B cell (primary cell): ENCODE measurements at regions not wholly inside any gene's neighbourhood (a gene's known extent, or its start where the extent isn't known, plus 50 kb on each side); places are given as distances from the start of the nearest gene placed in this dataset.

Source experiments
- ATAC-seq: fragments of 200-7000 bp; cut with Tn5 transposase; one replicate; pipeline ENCODE4 v1.10.0; 2021; ENCODE audit warnings: low read depth, mild to moderate bottlenecking, moderate number of reproducible peaks, moderate library complexity
- CTCF ChIA-PET: fragments of 350-600 bp; sonication (Branson Sonifier 250); formaldehyde crosslinking; loops from one replicate; lab custom pipeline; 2021; ENCODE audit warnings: antibody characterized with exemption, inconsistent platforms; lab: Charles Lee
- POLR2A ChIA-PET: fragments of 350-600 bp; sonication (Branson Sonifier 250); formaldehyde crosslinking; loops from one replicate; lab custom pipeline; 2021; ENCODE audit warnings: antibody characterized with exemption; lab: Charles Lee
- DNase-seq: peaks from one replicate; pipeline ENCODE4 v3.0.0; 2013
- H2AFZ ChIP-seq: 2 replicates; pipeline ENCODE4 v1.6.1; 2012; ENCODE audit warnings: mild to moderate bottlenecking, low read depth, low read length; ENCODE audit not compliant: insufficient read depth, poor library complexity, severe bottlenecking
- H3K27ac ChIP-seq, 2 donors: 1 replicate in 1 of 2; 2 replicates in 1 of 2; pipeline ENCODE4 v1.5.1; 2012 to 2013; ENCODE audit warnings: low read length in 2 of 2, mild to moderate bottlenecking in 2 of 2, moderate library complexity in 1 of 2
- H3K27me3 ChIP-seq, 4 experiments: fragments of 200-600 bp in 1 of 4; sonication (generic) in 1 of 4; replicated peaks in 1 of 4; 1 replicate in 2 of 4; 2 replicates in 2 of 4; pipeline versions ENCODE4 v1.6.1 to v1.7.0; 2013 to 2016; ENCODE audit warnings: low read length in 3 of 4, mild to moderate bottlenecking in 2 of 4, mixed read lengths in 1 of 4, moderate library complexity in 1 of 4; ENCODE audit not compliant: insufficient read depth in 4 of 4, control insufficient read depth in 3 of 4; ENCODE audit errors: control extremely low read depth in 1 of 4
- H3K36me3 ChIP-seq, 2 experiments: replicated peaks in 1 of 2; 1 replicate in 1 of 2; 2 replicates in 1 of 2; pipeline versions ENCODE4 v1.6.1 to v1.7.1; 2013; ENCODE audit warnings: low read length in 1 of 2; ENCODE audit not compliant: insufficient read depth in 2 of 2, control insufficient read depth in 1 of 2; ENCODE audit errors: control extremely low read depth in 1 of 2, extremely low read depth in 1 of 2
- H3K4me1 ChIP-seq, 2 donors: fragments of 200-600 bp in 1 of 2; sonication (generic) in 1 of 2; 1 replicate in 1 of 2; 2 replicates in 1 of 2; pipeline versions ENCODE4 v1.5.1 to v1.6.1; 2013 to 2017; ENCODE audit warnings: low read length in 2 of 2; ENCODE audit not compliant: control insufficient read depth in 2 of 2, insufficient read depth in 2 of 2
- H3K4me2 ChIP-seq: replicated peaks from 2 replicates; pipeline ENCODE3; 2012; ENCODE audit warnings: mild to moderate bottlenecking, low read depth, low read length; ENCODE audit not compliant: poor library complexity, severe bottlenecking
- H3K4me3 ChIP-seq, 5 experiments: fragments of 200-600 bp in 1 of 5; sonication (generic) in 1 of 5; 1 replicate in 3 of 5; 2 replicates in 2 of 5; pipeline versions ENCODE4 v1.5.1 to v1.7.0; 2011 to 2016; ENCODE audit warnings: low read length in 4 of 5, mild to moderate bottlenecking in 4 of 5, low read depth in 2 of 5, control low read depth in 1 of 5, moderate library complexity in 1 of 5; ENCODE audit not compliant: insufficient read depth in 1 of 5; ENCODE audit errors: control extremely low read depth in 1 of 5, extremely low read depth in 1 of 5
- H3K79me2 ChIP-seq: fragments of 200-600 bp; sonication (generic); one replicate; pipeline ENCODE4 v1.6.0; 2016; ENCODE audit warnings: low read length; ENCODE audit not compliant: control insufficient read depth, insufficient read depth
- H3K9ac ChIP-seq: fragments of 200-600 bp; sonication (generic); 2 replicates; pipeline ENCODE4 v1.6.1; 2017; ENCODE audit warnings: mild to moderate bottlenecking, low read length, moderate library complexity
- H3K9me3 ChIP-seq, 3 donors: one replicate each; pipeline versions ENCODE4 v1.6.1 to v1.7.1; 2013; ENCODE audit warnings: low read length in 2 of 3; ENCODE audit not compliant: control insufficient read depth in 2 of 3, insufficient read depth in 1 of 3; ENCODE audit errors: control extremely low read depth in 1 of 3
- H4K20me1 ChIP-seq: 2 replicates; pipeline ENCODE4 v1.6.0; 2012; ENCODE audit warnings: mild to moderate bottlenecking, low read length; ENCODE audit not compliant: insufficient read depth, control insufficient read depth, poor library complexity, severe bottlenecking
- H3K27ac Mint-ChIP-seq: one replicate; pipeline ENCODE4 v1.8.0; 2021; ENCODE audit warnings: mixed read lengths
- H3K27me3 Mint-ChIP-seq: one replicate; pipeline ENCODE4 v1.8.0; 2021; ENCODE audit warnings: mixed read lengths
- H3K4me1 Mint-ChIP-seq: one replicate; pipeline ENCODE4 v1.8.0; 2021; ENCODE audit warnings: mixed read lengths
- H3K4me3 Mint-ChIP-seq: one replicate; pipeline ENCODE4 v1.8.0; 2021; ENCODE audit warnings: mixed read lengths
- H3K9me3 Mint-ChIP-seq: one replicate; pipeline ENCODE4 v1.8.0; 2022; ENCODE audit warnings: mixed read lengths; ENCODE audit not compliant: insufficient read depth
- CTCF ChIP-seq: fragments of 200-600 bp; IDR thresholded peaks from one replicate; pipeline ENCODE4 v1.8.0; 2022; ENCODE audit warnings: antibody characterized with exemption, mild to moderate bottlenecking
- EZH2 ChIP-seq: IDR thresholded peaks from 2 replicates; pipeline ENCODE4 v1.6.1; 2012; ENCODE audit warnings: borderline replicate concordance, low read depth, mild to moderate bottlenecking, moderate library complexity, low read length; ENCODE audit not compliant: insufficient read depth, poor library complexity, severe bottlenecking
- WGBS: methylation state at CpG from one replicate; pipeline ENCODE4 v1.1.5; 2013; ENCODE audit warnings: missing lambda C conversion rate; ENCODE audit not compliant: insufficient coverage; 5-methylcytosine and 5-hydroxymethylcytosine counted together
- intact Hi-C: fragments of 100-400 bp; cut with micrococcal nuclease; formaldehyde crosslinking; loops from one replicate; pipeline ENCODE4 v1.10.0; 2022

- H3K9me3 ChIP-seq, result no peaks in the 10 kb centered on the region
- TF ChIP-seq EZH2 (no peak), CTCF (no peak)
- no peaks in the 10 kb centered on the region for H3K27me3 ChIP-seq
- no peak overlapping the region for H3K4me3 ChIP-seq
- H3K4me3 Mint-ChIP-seq, result no peak overlapping the region
- H3K27me3 Mint-ChIP-seq, result peaks cover 14% of the 10 kb centered on the region
- no peaks in the 10 kb centered on the region for H3K4me1 Mint-ChIP-seq
- H3K79me2 ChIP-seq, result no peaks in the 10 kb centered on the region
- H3K27ac Mint-ChIP-seq, result no peak overlapping the region
- no peak overlapping the region for H2AFZ ChIP-seq
- no peak overlapping the region for H3K27ac ChIP-seq
- CTCF ChIA-PET, result no interaction called here
- no peaks in the 10 kb centered on the region for H4K20me1 ChIP-seq
- H3K9me3 Mint-ChIP-seq, result no peaks in the 10 kb centered on the region
- no peak overlapping the region for H3K4me2 ChIP-seq
- H3K4me1 ChIP-seq, result no peaks in the 10 kb centered on the region
- no peak overlapping the region for H3K9ac ChIP-seq
- 92% methylated on average over 3 of the region's 5 CpGs for WGBS
- DNase-seq (no peak), ATAC-seq (no peak)
- POLR2A ChIA-PET, result no interaction called here
- intact Hi-C loops, result no loop called here
- no peaks in the 10 kb centered on the region for H3K36me3 ChIP-seq
Observed at GRCh38 chr5:79850941-79851340, 140.1 kb downstream of the MTX3 start.

DNA sequence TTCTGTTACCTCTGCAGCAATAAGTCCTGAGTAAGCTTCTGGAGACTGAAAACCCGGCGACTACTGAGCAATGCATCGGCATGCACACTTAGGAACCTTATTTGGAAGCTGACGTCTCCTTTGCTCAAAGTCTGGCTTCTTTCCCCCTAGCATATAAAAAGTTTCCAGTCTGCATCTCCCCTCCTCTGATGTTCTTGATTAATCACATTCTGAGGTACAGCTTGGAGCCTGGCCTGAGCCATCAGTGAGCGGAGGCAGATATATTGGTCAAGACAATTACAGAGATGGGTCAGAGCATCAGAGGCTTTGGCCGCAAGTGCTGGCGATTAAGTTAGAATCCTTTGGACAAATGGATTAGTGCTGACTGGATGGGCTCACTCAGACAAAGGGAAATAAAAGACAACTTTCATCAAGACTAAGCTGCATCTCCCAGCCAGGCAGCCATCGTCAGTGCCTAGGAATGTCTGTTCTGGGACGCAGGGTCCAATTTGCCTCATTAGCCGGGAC lies 140.7 kb downstream of the MTX3 start:
- ATAC-seq, result no peak
- H4K20me1 ChIP-seq, result no peaks in the 10 kb centered on the region
- no peak overlapping the region for H3K4me2 ChIP-seq
- Mint-ChIP-seq H3K27ac (no peak overlapping the region), H3K4me3 (no peak overlapping the region), H3K4me1 (no peaks in the 10 kb centered on the region), H3K9me3 (no peaks in the 10 kb centered on the region), H3K27me3 (peaks cover 16% of the 10 kb centered on the region)
- no peak overlapping the region for H3K4me3 ChIP-seq
- CTCF ChIA-PET, result no interaction called here
- H3K4me1 ChIP-seq, result no peaks in the 10 kb centered on the region
- H3K36me3 ChIP-seq, result no peaks in the 10 kb centered on the region
- no peak overlapping the region for H2AFZ ChIP-seq
- H3K27ac ChIP-seq, result no peak overlapping the region
- H3K79me2 ChIP-seq, result no peaks in the 10 kb centered on the region
- POLR2A ChIA-PET, result no interaction called here
- intact Hi-C loops, result no loop called here
- WGBS, result 100% methylated on average over 6 of the region's 10 CpGs
- DNase-seq, result no peak
- H3K9me3 ChIP-seq, result no peaks in the 10 kb centered on the region
- no peak overlapping the region for H3K9ac ChIP-seq
- H3K27me3 ChIP-seq, result no peaks in the 10 kb centered on the region
- TF ChIP-seq CTCF (no peak), EZH2 (no peak)
